ENCODE measurements at regions not wholly inside any gene's neighbourhood (a gene's known extent, or its start where the extent isn't known, plus 50 kb on each side); places are given as distances from the start of the nearest gene placed in this dataset.

- H3K27me3 ChIP-seq (ENCODE audit: control insufficient read depth in 1 of 2, insufficient read depth in 2 of 2, low read length in 1 of 2), result no peaks in the 10 kb centered on the region
- H3K27ac ChIP-seq (ENCODE audit: low read depth in 1 of 2, low read length in 2 of 2), result no peak overlapping the region
- H3K4me3 ChIP-seq (ENCODE audit: low read length in 2 of 2), result no peak overlapping the region
- no peak for ATAC-seq (ENCODE audit: low FRiP score)
- intact Hi-C loops (cut with DNase I), result loop anchor here in 1 of 2 donors (10.0 kb wide), 1 partner anchor 202 kb away; no protein-coding TSS in a partner anchor
- H3K36me3 ChIP-seq (ENCODE audit: control insufficient read depth in 1 of 2, insufficient read depth in 2 of 2, low read length in 1 of 2), result no peaks in the 10 kb centered on the region
- peaks cover 2 to 6% of the 10 kb centered on the region in 2 donors for H3K4me1 ChIP-seq (ENCODE audit: control insufficient read depth in 1 of 2, insufficient read depth in 2 of 2, low read length in 2 of 2)
- H3K9me3 ChIP-seq (ENCODE audit: control insufficient read depth, low read length), result peaks cover 1% of the 10 kb centered on the region
- no peak for DNase-seq
- WGBS, 2 donors, result 68% methylated on average over 1 of the region's 1 CpG
Measured at GRCh38 chr9:18017136-18017535, 438.3 kb downstream of the SH3GL2 start.

- H3K4me3 ChIP-seq (ENCODE audit: low read length in 2 of 2), result no peak overlapping the region
- H3K9me3 ChIP-seq (ENCODE audit: control insufficient read depth, low read length), result peaks cover 1% of the 10 kb centered on the region
- peaks cover 3 to 6% of the 10 kb centered on the region in 2 donors for H3K4me1 ChIP-seq (ENCODE audit: control insufficient read depth in 1 of 2, insufficient read depth in 2 of 2, low read length in 2 of 2)
- no peak for ATAC-seq (ENCODE audit: low FRiP score)
- intact Hi-C loops (cut with DNase I), result loop anchor here in 1 of 2 donors (10.0 kb wide), 1 partner anchor 203 kb away; no protein-coding TSS in a partner anchor
- no peaks in the 10 kb centered on the region for H3K27me3 ChIP-seq (ENCODE audit: control insufficient read depth in 1 of 2, insufficient read depth in 2 of 2, low read length in 1 of 2)
- no peaks in the 10 kb centered on the region for H3K36me3 ChIP-seq (ENCODE audit: control insufficient read depth in 1 of 2, insufficient read depth in 2 of 2, low read length in 1 of 2)
- WGBS, 2 donors, result 72 to 84% methylated on average over 2 of the region's 2 CpGs
- DNase-seq, result no peak
- no peak overlapping the region for H3K27ac ChIP-seq (ENCODE audit: low read depth in 1 of 2, low read length in 2 of 2)
Measured at GRCh38 chr9:18018221-18018620, 439.4 kb downstream of the SH3GL2 start.

- no peak for DNase-seq
- peaks cover 1% of the 10 kb centered on the region for H3K9me3 ChIP-seq (ENCODE audit: control insufficient read depth, low read length)
Measured at GRCh38 chr9:18018661-18019060, 439.8 kb downstream of the SH3GL2 start.

GRCh38 chr9:18020121-18020745, 441.4 kb downstream of the SH3GL2 start:
- peaks cover 4 to 5% of the 10 kb centered on the region in 2 donors for H3K4me1 ChIP-seq (ENCODE audit: control insufficient read depth in 1 of 2, insufficient read depth in 2 of 2, low read length in 2 of 2)
- H3K9me3 ChIP-seq (ENCODE audit: control insufficient read depth, low read length), result peaks cover 1% of the 10 kb centered on the region
- ATAC-seq (ENCODE audit: low FRiP score) (no peak), DNase-seq (no peak)
- H3K36me3 ChIP-seq (ENCODE audit: control insufficient read depth in 1 of 2, insufficient read depth in 2 of 2, low read length in 1 of 2), result no peaks in the 10 kb centered on the region
- 79 to 80% methylated on average over 6 of the region's 6 CpGs for WGBS, 2 donors
- no peak overlapping the region for H3K4me3 ChIP-seq (ENCODE audit: low read length in 2 of 2)
- H3K27me3 ChIP-seq (ENCODE audit: control insufficient read depth in 1 of 2, insufficient read depth in 2 of 2, low read length in 1 of 2), result no peaks in the 10 kb centered on the region
- intact Hi-C loops (cut with DNase I), result loop anchor here in 1 of 2 donors (10.0 kb wide), 1 partner anchor 55 kb away; no protein-coding TSS in a partner anchor
- H3K27ac ChIP-seq (ENCODE audit: low read depth in 1 of 2, low read length in 2 of 2), result peak overlapping the region in 1 of 2 donors; percentile 38

More at GRCh38 chr9:18018661-18019060, 439.8 kb downstream of the SH3GL2 start:
- Histone ChIP-seq H3K36me3 (ENCODE audit: control insufficient read depth in 1 of 2, insufficient read depth in 2 of 2, low read length in 1 of 2) (no peaks in the 10 kb centered on the region), H3K4me3 (ENCODE audit: low read length in 2 of 2) (no peak overlapping the region), H3K27me3 (ENCODE audit: control insufficient read depth in 1 of 2, insufficient read depth in 2 of 2, low read length in 1 of 2) (no peaks in the 10 kb centered on the region), H3K4me1 (ENCODE audit: control insufficient read depth in 1 of 2, insufficient read depth in 2 of 2, low read length in 2 of 2) (peaks cover 3 to 4% of the 10 kb centered on the region in 2 donors), H3K27ac (ENCODE audit: low read depth in 1 of 2, low read length in 2 of 2) (no peak overlapping the region)
- no peak for ATAC-seq (ENCODE audit: low FRiP score)
- intact Hi-C loops (cut with DNase I), result loop anchor here in 1 of 2 donors (10.0 kb wide), 1 partner anchor 204 kb away; no protein-coding TSS in a partner anchor
- WGBS, 2 donors, result 50 to 52% methylated on average over 2 of the region's 2 CpGs

GRCh38 chr9:18022642-18023041, 443.8 kb downstream of the SH3GL2 start:
- no peak for DNase-seq
- 11 to 20% methylated on average over 2 of the region's 2 CpGs for WGBS, 2 donors
- no peaks in the 10 kb centered on the region for H3K27me3 ChIP-seq (ENCODE audit: control insufficient read depth in 1 of 2, insufficient read depth in 2 of 2, low read length in 1 of 2)
- peak overlapping the region in 1 of 2 donors; percentile 44 for H3K27ac ChIP-seq (ENCODE audit: low read depth in 1 of 2, low read length in 2 of 2)
- no peak for ATAC-seq (ENCODE audit: low FRiP score)
- H3K4me3 ChIP-seq (ENCODE audit: low read length in 2 of 2), result no peak overlapping the region
- H3K36me3 ChIP-seq (ENCODE audit: control insufficient read depth in 1 of 2, insufficient read depth in 2 of 2, low read length in 1 of 2), result no peaks in the 10 kb centered on the region
- intact Hi-C loops (cut with DNase I), result loop anchor here in 1 of 2 donors (2.0 to 10.0 kb wide), 2 partner anchors 52 to 60 kb away; no protein-coding TSS in a partner anchor
- H3K9me3 ChIP-seq (ENCODE audit: control insufficient read depth, low read length), result peaks cover 1% of the 10 kb centered on the region
- peaks cover 4 to 5% of the 10 kb centered on the region in 2 donors for H3K4me1 ChIP-seq (ENCODE audit: control insufficient read depth in 1 of 2, insufficient read depth in 2 of 2, low read length in 2 of 2)

- Histone ChIP-seq H3K9me3 (ENCODE audit: control insufficient read depth, low read length) (peaks cover 1% of the 10 kb centered on the region), H3K36me3 (ENCODE audit: control insufficient read depth in 1 of 2, insufficient read depth in 2 of 2, low read length in 1 of 2) (no peaks in the 10 kb centered on the region), H3K4me3 (ENCODE audit: low read length in 2 of 2) (no peak overlapping the region), H3K27ac (ENCODE audit: low read depth in 1 of 2, low read length in 2 of 2) (peak overlapping the region; percentile 27 to 43), H3K27me3 (ENCODE audit: control insufficient read depth in 1 of 2, insufficient read depth in 2 of 2, low read length in 1 of 2) (no peaks in the 10 kb centered on the region), H3K4me1 (ENCODE audit: control insufficient read depth in 1 of 2, insufficient read depth in 2 of 2, low read length in 2 of 2) (peaks cover 4 to 5% of the 10 kb centered on the region in 2 donors)
- WGBS, 2 donors, result 20 to 22% methylated on average over 3 of the region's 3 CpGs
- intact Hi-C loops (cut with DNase I), result loop anchor here in 1 of 2 donors (2.0 to 10.0 kb wide), 2 partner anchors 51 to 61 kb away; no protein-coding TSS in a partner anchor
- ATAC-seq (ENCODE audit: low FRiP score) (no peak), DNase-seq (no peak)
Measured at GRCh38 chr9:18023332-18023731, 444.5 kb downstream of the SH3GL2 start.

GRCh38 chr9:18032636-18033035, 441.3 kb upstream of the ADAMTSL1 start:
- no peak for ATAC-seq (ENCODE audit: low FRiP score)
- intact Hi-C loops (cut with DNase I), result no loop called here
- Histone ChIP-seq H3K27me3 (ENCODE audit: control insufficient read depth in 1 of 2, insufficient read depth in 2 of 2, low read length in 1 of 2) (no peaks in the 10 kb centered on the region), H3K4me1 (ENCODE audit: control insufficient read depth in 1 of 2, insufficient read depth in 2 of 2, low read length in 2 of 2) (peaks cover 10% of the 10 kb centered on the region in 2 donors), H3K4me3 (ENCODE audit: low read length in 2 of 2) (no peak overlapping the region), H3K27ac (ENCODE audit: low read depth in 1 of 2, low read length in 2 of 2) (no peak overlapping the region), H3K9me3 (ENCODE audit: control insufficient read depth, low read length) (no peaks in the 10 kb centered on the region), H3K36me3 (ENCODE audit: control insufficient read depth in 1 of 2, insufficient read depth in 2 of 2, low read length in 1 of 2) (no peaks in the 10 kb centered on the region)
- 94 to 98% methylated on average over 4 of the region's 4 CpGs for WGBS, 2 donors
- no peak for DNase-seq

GRCh38 chr9:18036422-18037187, 437.3 kb upstream of the ADAMTSL1 start:
- H3K4me1 ChIP-seq (ENCODE audit: control insufficient read depth in 1 of 2, insufficient read depth in 2 of 2, low read length in 2 of 2), result peaks cover 11 to 23% of the 10 kb centered on the region in 2 donors
- intact Hi-C loops (cut with DNase I), result loop anchor here in 1 of 2 donors (5.0 kb wide), 1 partner anchor 129 kb away; no protein-coding TSS in a partner anchor
- no peak for ATAC-seq (ENCODE audit: low FRiP score)
- H3K27me3 ChIP-seq (ENCODE audit: control insufficient read depth in 1 of 2, insufficient read depth in 2 of 2, low read length in 1 of 2), result no peaks in the 10 kb centered on the region
- H3K9me3 ChIP-seq (ENCODE audit: control insufficient read depth, low read length), result no peaks in the 10 kb centered on the region
- no peaks in the 10 kb centered on the region for H3K36me3 ChIP-seq (ENCODE audit: control insufficient read depth in 1 of 2, insufficient read depth in 2 of 2, low read length in 1 of 2)
- WGBS, 2 donors, result 26 to 30% methylated on average over 3 of the region's 3 CpGs
- H3K4me3 ChIP-seq (ENCODE audit: low read length in 2 of 2), result no peak overlapping the region
- no peak for DNase-seq
- peak overlapping the region in 1 of 2 donors; percentile 67 for H3K27ac ChIP-seq (ENCODE audit: low read depth in 1 of 2, low read length in 2 of 2)
